Activated CD4-positive, alpha-beta T cell treated with anti-CD3 and anti-CD28 coated beads, Interleukin-2, amount 10 ng/mL, durations not matched to agents 7 days and 5 days (primary cell): ENCODE measurements at regions not wholly inside any gene's neighbourhood (a gene's known extent, or its start where the extent isn't known, plus 50 kb on each side); places are given as distances from the start of the nearest gene placed in this dataset.

Source experiments
- CTCF ChIA-PET: fragments of 350-600 bp; sonication (Branson Sonifier 250); formaldehyde crosslinking; loops from one replicate; lab custom pipeline; 2021; ENCODE audit warnings: antibody characterized with exemption; lab: Charles Lee
- POLR2A ChIA-PET: fragments of 350-600 bp; sonication (Branson Sonifier 250); formaldehyde crosslinking; loops from one replicate; lab custom pipeline; 2021; ENCODE audit warnings: antibody characterized with exemption; lab: Charles Lee
- DNase-seq: peaks from one replicate; pipeline ENCODE4 v3.0.0-alpha.2; 2020
- H3K27ac Mint-ChIP-seq: one replicate; pipeline ENCODE4 v1.8.0; 2021; ENCODE audit warnings: mild to moderate bottlenecking, moderate library complexity, mixed read lengths
- H3K27me3 Mint-ChIP-seq: one replicate; pipeline ENCODE4 v1.8.0; 2021; ENCODE audit warnings: mixed read lengths
- H3K36me3 Mint-ChIP-seq: one replicate; pipeline ENCODE4 v1.8.0; 2021; ENCODE audit warnings: low read depth, mixed read lengths
- H3K4me1 Mint-ChIP-seq: one replicate; pipeline ENCODE4 v1.8.0; 2021; ENCODE audit warnings: mixed read lengths
- H3K4me3 Mint-ChIP-seq: one replicate; pipeline ENCODE4 v1.8.0; 2021; ENCODE audit warnings: mild to moderate bottlenecking, moderate library complexity, mixed read lengths
- H3K9me3 Mint-ChIP-seq: one replicate; pipeline ENCODE4 v1.8.0; 2021; ENCODE audit warnings: mixed read lengths

DNA sequence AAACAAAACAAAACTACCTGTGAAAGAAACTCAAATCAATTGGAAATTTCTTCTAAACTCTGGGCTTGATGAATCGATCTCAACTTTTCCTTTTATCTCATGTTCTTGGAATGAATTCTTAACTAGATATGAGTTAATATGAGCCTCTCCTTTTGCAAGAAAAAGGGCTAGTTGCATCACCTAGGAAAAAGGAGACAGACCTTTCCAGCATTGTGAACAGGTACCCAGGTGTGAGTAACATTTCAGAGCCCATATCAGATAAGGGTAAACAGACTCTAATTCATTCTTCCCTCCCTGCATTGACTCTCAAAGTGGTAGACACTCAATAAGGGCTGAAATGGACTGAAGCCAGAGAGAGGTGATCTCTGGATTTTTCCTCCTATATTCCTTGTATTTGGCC is 103.8 kb upstream of the AGR3 start:
- no peak overlapping the region for H3K4me3 Mint-ChIP-seq
- no peak for DNase-seq
- H3K36me3 Mint-ChIP-seq: no peaks in the 10 kb centered on the region
- CTCF ChIA-PET: no interaction called here
- peaks cover 9% of the 10 kb centered on the region for H3K27me3 Mint-ChIP-seq
- POLR2A ChIA-PET: no interaction called here
- no peak overlapping the region for H3K27ac Mint-ChIP-seq
- no peaks in the 10 kb centered on the region for H3K9me3 Mint-ChIP-seq
- peaks cover 10% of the 10 kb centered on the region for H3K4me1 Mint-ChIP-seq

DNA sequence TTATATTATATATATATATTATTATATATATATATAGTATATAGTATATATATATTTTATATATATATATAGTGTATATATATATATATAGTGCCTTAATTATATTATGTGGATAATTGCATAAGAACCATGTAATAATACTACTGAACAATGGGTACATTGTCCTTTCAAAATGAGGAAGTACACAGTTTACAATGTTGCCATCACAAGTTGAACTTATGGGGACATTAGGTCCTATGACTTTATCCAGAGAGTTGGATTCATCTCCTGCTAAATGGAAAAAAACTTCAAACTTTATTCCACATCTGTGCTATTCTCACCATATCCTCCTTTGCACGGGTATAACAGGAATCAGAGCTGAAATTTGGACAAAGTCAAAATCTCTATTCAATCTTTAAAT is 105.0 kb upstream of the AGR3 start:
- peaks cover 10% of the 10 kb centered on the region for H3K4me1 Mint-ChIP-seq
- H3K27ac Mint-ChIP-seq: no peak overlapping the region
- POLR2A ChIA-PET: no interaction called here
- H3K4me3 Mint-ChIP-seq: no peak overlapping the region
- peaks cover 8% of the 10 kb centered on the region for H3K27me3 Mint-ChIP-seq
- no peaks in the 10 kb centered on the region for H3K9me3 Mint-ChIP-seq
- CTCF ChIA-PET: no interaction called here
- no peak for DNase-seq
- no peaks in the 10 kb centered on the region for H3K36me3 Mint-ChIP-seq

DNA sequence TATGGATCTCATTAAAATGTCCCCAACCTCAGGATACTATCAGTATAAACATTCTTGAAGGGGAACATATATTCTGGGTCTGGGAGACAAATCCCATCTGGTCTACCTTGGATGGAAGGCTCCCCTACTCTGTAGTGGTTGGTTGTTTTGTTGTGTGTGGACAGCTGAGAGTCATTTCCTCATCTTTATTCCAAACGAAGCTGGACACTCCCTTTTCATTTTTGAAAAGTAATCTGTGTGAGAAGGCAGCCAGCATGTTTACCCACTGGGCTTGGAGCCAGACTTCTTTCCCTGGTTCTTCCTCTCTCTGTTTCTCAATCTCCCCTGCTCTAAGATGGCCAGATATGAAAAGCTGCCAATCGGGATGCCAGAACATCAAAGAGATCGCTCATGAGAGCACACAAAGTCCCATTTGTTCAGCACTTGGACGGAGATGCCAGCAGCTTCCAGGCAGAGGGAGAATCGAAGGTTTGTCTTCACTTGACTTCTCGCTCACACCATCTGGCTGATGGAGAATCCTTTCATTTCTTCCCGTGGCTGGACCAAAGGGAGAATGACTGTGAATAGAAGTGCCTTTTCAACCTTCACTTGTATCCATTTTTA is 108.1 kb upstream of the AGR3 start:
- H3K27me3 Mint-ChIP-seq: peaks cover 8% of the 10 kb centered on the region
- no peak for DNase-seq
- no peak overlapping the region for H3K27ac Mint-ChIP-seq
- H3K9me3 Mint-ChIP-seq: peaks cover 1% of the 10 kb centered on the region
- H3K4me3 Mint-ChIP-seq: no peak overlapping the region
- CTCF ChIA-PET: no interaction called here
- H3K4me1 Mint-ChIP-seq: no peaks in the 10 kb centered on the region
- POLR2A ChIA-PET: no interaction called here
- H3K36me3 Mint-ChIP-seq: no peaks in the 10 kb centered on the region

DNA sequence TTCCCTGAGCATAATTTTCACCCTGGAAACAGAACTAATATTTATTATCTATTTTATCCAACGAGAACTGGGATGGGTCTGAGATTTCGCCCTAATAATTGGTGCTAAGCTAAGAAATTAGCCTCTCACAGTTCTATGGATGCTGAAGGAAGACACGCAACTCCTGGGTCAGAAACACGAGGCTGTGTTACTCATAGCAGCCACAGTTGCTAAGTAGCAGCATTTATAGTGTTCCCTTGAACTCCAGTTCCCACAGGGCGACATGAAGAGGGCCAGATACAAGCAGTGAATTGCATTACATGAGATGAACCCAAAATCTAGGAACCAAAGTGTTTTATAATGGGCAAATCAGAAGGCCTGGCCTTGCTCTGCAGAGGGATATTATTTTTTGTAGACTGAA is 109.8 kb upstream of the AGR3 start:
- H3K4me3 Mint-ChIP-seq: no peak overlapping the region
- peaks cover 4% of the 10 kb centered on the region for H3K36me3 Mint-ChIP-seq
- no peaks in the 10 kb centered on the region for H3K4me1 Mint-ChIP-seq
- CTCF ChIA-PET: no interaction called here
- H3K27me3 Mint-ChIP-seq: peaks cover 8% of the 10 kb centered on the region
- POLR2A ChIA-PET: no interaction called here
- H3K9me3 Mint-ChIP-seq: peaks cover 10% of the 10 kb centered on the region
- DNase-seq: no peak
- H3K27ac Mint-ChIP-seq: no peak overlapping the region

DNA sequence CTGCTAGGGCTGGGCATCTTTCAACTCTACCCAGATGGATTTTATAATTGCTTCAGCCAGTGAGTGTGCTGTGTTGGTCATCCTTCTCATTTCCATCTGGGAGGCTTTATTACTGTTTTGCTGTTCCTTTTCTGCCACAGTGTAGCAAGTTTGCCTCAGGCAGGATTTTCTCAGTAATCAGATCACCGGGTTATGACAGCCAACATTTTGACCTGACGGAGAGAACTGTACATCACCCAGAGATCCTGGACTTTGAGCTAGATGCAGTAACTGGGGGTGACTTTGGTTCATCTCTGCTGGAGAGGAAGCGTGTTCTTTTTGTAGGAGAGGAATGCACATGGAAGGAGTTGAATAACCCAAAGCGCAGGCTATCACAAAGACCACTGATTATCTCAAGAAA is 111.8 kb upstream of the AGR3 start:
- POLR2A ChIA-PET: no interaction called here
- peaks cover 26% of the 10 kb centered on the region for H3K9me3 Mint-ChIP-seq
- DNase-seq: no peak
- peaks cover 2% of the 10 kb centered on the region for H3K4me1 Mint-ChIP-seq
- H3K27me3 Mint-ChIP-seq: peaks cover 2% of the 10 kb centered on the region
- H3K4me3 Mint-ChIP-seq: no peak overlapping the region
- no peak overlapping the region for H3K27ac Mint-ChIP-seq
- peaks cover 17% of the 10 kb centered on the region for H3K36me3 Mint-ChIP-seq
- CTCF ChIA-PET: interaction anchor here (1.4 kb wide), 1 partner anchor 10 kb away, joined by 7 read pairs; no protein-coding TSS in a partner anchor

DNA sequence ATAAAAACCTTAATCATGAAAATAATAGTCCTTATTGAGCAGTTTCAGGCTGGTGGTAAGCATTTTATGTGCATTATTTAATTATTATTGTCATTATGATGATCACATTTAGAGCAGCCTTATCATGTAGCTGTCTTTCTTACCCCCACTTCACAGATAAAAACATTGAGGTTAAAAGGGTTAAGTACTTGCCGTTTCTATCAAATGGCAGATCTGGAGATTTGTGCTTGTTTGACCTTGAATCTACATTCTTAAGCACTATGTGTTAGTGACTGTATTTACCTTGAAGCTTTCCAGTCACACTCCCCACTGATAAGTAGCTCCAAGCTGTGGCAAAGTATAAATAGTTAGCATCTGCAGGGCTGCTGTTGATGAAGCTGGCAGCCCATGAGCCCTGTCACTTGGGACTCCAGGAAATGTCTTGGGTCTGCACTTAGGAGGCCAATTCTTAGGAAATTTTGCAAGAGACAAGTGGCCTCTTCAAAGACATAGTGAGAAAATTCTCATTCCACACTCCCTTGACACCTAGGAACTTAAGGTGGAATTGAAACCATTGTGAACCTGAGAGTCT is 116.8 kb upstream of the AGR3 start:
- ChIA-PET CTCF (no interaction called here), POLR2A (no interaction called here)
- H3K9me3 Mint-ChIP-seq: peaks cover 37% of the 10 kb centered on the region
- H3K27ac Mint-ChIP-seq: no peak overlapping the region
- DNase-seq: no peak
- peaks cover 2% of the 10 kb centered on the region for H3K27me3 Mint-ChIP-seq
- H3K4me1 Mint-ChIP-seq: peaks cover 26% of the 10 kb centered on the region
- H3K36me3 Mint-ChIP-seq: peaks cover 28% of the 10 kb centered on the region
- H3K4me3 Mint-ChIP-seq: no peak overlapping the region

DNA sequence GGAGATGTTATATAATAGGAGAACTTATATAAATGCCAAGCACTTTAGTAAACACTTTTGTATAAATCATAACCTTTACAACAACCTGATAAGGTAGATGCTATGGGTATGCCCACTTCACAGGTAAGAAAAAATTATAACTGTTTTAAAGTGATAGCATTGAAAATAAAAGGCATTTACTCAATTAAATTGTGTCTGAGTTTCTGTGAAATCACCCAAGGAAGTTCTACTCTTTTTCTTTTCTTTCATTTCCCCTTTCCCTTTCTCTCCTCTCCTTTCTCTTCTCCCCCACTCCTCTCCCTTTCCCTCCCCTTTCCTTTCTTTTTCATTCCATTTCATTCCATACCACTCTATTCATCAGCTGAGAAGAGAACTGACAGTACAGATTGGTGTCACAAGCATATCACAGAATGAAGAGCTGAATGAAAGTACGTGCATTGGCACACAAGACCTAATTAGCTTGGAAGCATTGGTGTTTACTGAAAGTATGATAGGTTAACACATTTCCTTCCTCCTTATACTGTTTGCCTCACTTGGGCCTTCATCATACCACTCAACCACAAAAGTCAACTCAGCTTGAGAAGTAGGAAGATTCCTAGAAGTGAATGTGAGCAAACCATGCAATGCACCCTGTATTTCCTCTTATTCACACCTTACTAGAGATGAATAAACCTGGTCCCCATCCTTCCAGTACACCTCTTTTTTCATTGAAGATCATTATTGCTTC is 117.9 kb upstream of the AGR3 start:
- ChIA-PET POLR2A (no interaction called here), CTCF (no interaction called here)
- peak; percentile 45 for DNase-seq
- H3K27me3 Mint-ChIP-seq: peaks cover 2% of the 10 kb centered on the region
- peaks cover 28% of the 10 kb centered on the region for H3K36me3 Mint-ChIP-seq
- peak overlapping the region; percentile 84 for H3K27ac Mint-ChIP-seq
- peaks cover 37% of the 10 kb centered on the region for H3K9me3 Mint-ChIP-seq
- H3K4me1 Mint-ChIP-seq: peaks cover 26% of the 10 kb centered on the region
- H3K4me3 Mint-ChIP-seq: peak overlapping the region; percentile 31

DNA sequence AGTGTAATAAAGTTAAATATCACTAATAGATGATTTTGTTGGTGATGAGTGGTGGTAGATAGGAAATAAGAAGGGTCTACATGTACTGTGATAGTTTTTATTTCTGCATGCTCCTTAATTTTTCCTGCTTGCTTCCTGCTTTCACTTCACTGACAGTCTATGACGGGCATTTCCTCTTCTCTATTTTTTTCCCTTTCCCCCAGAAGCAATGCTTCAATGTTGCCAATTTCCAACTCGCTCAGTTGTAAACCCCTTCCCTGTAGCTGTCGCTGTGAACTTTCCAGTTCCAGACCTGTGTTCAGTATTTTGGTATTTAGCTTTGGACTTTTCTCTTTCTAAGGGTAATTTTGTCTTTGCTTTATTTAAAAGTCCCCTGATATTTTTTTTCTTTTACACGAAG is 123.5 kb upstream of the AGR3 start:
- Mint-ChIP-seq H3K4me1 (peaks cover 25% of the 10 kb centered on the region), H3K27me3 (no peaks in the 10 kb centered on the region), H3K4me3 (no peak overlapping the region), H3K36me3 (peaks cover 8% of the 10 kb centered on the region), H3K9me3 (peaks cover 7% of the 10 kb centered on the region), H3K27ac (no peak overlapping the region)
- CTCF ChIA-PET: interaction anchor here (1.0 kb wide), 1 partner anchor 22 kb away, joined by 3 read pairs; no protein-coding TSS in a partner anchor
- POLR2A ChIA-PET: no interaction called here
- no peak for DNase-seq

DNA sequence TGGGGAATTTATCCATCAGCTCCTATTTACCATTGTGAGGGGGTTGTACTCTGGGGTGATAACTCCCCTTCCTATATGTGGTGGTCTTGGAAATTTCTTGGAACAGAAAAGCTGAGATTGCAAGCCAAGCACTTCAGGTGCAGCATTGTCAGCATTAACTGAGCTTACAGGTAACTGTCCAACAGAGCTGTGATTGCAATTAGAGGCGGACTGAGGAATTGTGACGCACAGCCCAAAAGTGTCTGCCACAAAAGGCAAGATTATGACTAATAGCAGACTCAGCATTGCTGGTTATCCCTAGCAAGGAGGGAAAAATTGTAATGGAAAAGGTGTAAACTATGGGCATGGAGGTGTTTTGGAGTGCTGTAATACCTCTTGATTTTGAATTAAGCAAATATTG is 126.1 kb upstream of the AGR3 start:
- Mint-ChIP-seq H3K36me3 (peaks cover 3% of the 10 kb centered on the region), H3K9me3 (peaks cover 3% of the 10 kb centered on the region), H3K4me1 (peaks cover 27% of the 10 kb centered on the region), H3K4me3 (no peak overlapping the region), H3K27ac (no peak overlapping the region), H3K27me3 (no peaks in the 10 kb centered on the region)
- no peak for DNase-seq
- ChIA-PET POLR2A (no interaction called here), CTCF (interaction anchor here (0.6 kb wide), 1 partner anchor 53 kb away, joined by 4 read pairs; no protein-coding TSS in a partner anchor)

DNA sequence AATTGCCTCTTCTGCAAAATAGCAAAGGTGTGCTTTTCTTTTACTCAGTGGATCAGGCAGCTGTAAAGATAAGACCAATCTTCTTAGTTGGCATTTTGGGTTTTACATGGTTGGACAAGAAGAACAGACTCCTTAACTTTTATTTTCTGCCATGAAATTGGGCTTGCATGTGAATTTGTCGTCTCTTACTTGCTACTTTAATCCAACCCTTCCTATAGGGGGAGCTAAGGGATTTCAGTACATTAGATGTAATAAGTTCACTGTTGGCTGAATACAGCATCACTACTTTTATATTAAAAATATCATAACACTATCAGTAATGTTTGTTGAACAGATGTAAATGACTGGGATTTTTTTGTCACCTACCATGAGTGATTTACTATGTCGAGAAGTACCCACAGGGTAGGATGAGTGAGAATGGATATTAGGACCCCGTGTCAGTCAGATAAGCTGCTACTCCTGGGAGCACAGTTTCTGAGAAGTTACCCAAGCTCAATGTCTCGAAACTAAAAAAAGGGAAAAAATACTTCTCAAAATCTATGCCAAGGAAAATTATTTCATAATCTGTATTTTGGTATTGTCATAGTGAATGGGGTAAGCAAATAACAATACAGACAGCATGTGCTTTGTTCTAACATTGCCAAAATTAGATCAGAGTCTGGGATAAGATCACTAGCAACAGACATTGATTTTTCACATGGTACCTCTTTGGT is 127.4 kb upstream of the AGR3 start:
- Mint-ChIP-seq H3K9me3 (peaks cover 3% of the 10 kb centered on the region), H3K27me3 (peaks cover 4% of the 10 kb centered on the region), H3K27ac (no peak overlapping the region), H3K36me3 (no peaks in the 10 kb centered on the region), H3K4me1 (peaks cover 27% of the 10 kb centered on the region), H3K4me3 (no peak overlapping the region)
- ChIA-PET POLR2A (interaction anchor here (0.6 kb wide), 1 partner anchor 294 kb away, joined by 6 read pairs; no protein-coding TSS in a partner anchor), CTCF (interaction anchor here (0.8 to 1.2 kb wide), 2 partner anchors 11 to 96 kb away, joined by 3 read pairs; no protein-coding TSS in a partner anchor)
- no peak for DNase-seq

DNA sequence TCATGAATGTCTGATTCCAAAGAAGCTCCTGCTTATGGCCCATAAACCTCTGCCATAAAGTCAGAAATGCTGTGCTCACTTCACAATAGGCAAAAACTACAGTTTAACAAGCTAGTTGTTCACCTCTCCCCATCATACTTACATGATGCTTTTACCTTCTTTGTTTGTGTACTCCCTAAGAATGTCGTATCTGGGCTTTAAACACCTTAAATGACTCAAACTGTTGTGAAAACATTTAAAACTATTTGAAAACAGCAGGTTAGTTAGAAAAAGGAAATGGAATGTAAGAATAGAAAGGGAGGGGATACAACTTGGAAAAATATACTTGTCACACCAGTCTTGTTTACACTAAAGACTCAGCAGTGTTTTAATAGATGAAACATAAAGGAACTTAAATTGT is 128.2 kb upstream of the AGR3 start:
- Mint-ChIP-seq H3K4me3 (no peak overlapping the region), H3K36me3 (no peaks in the 10 kb centered on the region), H3K27ac (no peak overlapping the region), H3K9me3 (peaks cover 3% of the 10 kb centered on the region), H3K27me3 (peaks cover 4% of the 10 kb centered on the region), H3K4me1 (peaks cover 27% of the 10 kb centered on the region)
- no peak for DNase-seq
- POLR2A ChIA-PET: no interaction called here
- CTCF ChIA-PET: interaction anchor here (0.7 to 1.2 kb wide), 3 partner anchors 10 to 324 kb away, joined by 3 read pairs; no protein-coding TSS in a partner anchor

DNA sequence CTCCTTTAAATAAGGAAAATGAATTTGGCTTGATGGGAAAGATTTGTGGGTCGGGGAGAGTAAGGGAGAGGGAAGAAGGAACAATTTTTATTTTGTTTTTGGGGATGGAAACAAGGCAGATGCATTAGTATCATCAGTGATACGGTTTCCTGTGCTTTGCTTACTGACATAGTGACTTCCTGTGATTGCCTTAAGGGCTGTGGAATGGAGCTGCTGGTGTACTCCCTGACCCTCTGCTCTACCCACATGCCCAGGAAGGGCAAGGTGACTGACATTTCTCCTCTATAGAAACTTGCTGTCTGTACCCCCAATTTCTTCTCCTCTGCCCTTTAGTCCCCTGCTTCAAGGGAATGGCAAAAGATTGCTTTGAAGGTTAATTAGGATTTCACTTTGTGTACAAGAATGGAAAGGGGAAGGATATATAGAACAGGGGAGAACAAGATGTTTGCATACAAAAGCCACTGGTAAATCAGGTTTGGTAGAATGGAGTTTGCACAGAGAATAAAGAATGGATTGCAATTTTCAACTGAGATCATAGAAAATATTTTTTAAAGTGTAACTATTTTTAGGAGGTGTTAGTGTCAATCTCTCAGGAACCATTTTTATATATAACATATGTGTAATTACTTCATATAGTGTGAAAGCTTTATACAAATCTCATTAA is 129.0 kb upstream of the AGR3 start:
- peaks cover 4% of the 10 kb centered on the region for H3K27me3 Mint-ChIP-seq
- no peak overlapping the region for H3K4me3 Mint-ChIP-seq

More for the DNA sequence above, 129.0 kb upstream of the AGR3 start:
- Mint-ChIP-seq H3K36me3 (no peaks in the 10 kb centered on the region), H3K9me3 (no peaks in the 10 kb centered on the region), H3K4me1 (peaks cover 28% of the 10 kb centered on the region), H3K27ac (peak overlapping the region; percentile 9)
- CTCF ChIA-PET: interaction anchor here (1.3 kb wide), 1 partner anchor 46 kb away, joined by 3 read pairs; no protein-coding TSS in a partner anchor
- POLR2A ChIA-PET: no interaction called here
- DNase-seq: peak; percentile 20
